NB4 (cell line): ENCODE measurements at regions not wholly inside any gene's neighbourhood (a gene's known extent, or its start where the extent isn't known, plus 50 kb on each side); places are given as distances from the start of the nearest gene placed in this dataset.

Experiments
- POLR2A ChIP-seq: IDR thresholded peaks from 2 replicates; pipeline ENCODE4 v1.6.1; 2011; ENCODE audit warnings: mild to moderate bottlenecking; ENCODE audit not compliant: insufficient read length; ENCODE audit errors: extremely low read depth
- TF ChIP-seq, protein P1 (sequence below): IDR thresholded peaks from one replicate; pipeline ENCODE4 v1.5.1; 2012; ENCODE audit warnings: low read depth, low read length
- TF ChIP-seq, protein P2 (sequence below): IDR thresholded peaks from 2 replicates; pipeline ENCODE4 v1.6.1; 2011; ENCODE audit warnings: low read depth, low read length

DNA sequence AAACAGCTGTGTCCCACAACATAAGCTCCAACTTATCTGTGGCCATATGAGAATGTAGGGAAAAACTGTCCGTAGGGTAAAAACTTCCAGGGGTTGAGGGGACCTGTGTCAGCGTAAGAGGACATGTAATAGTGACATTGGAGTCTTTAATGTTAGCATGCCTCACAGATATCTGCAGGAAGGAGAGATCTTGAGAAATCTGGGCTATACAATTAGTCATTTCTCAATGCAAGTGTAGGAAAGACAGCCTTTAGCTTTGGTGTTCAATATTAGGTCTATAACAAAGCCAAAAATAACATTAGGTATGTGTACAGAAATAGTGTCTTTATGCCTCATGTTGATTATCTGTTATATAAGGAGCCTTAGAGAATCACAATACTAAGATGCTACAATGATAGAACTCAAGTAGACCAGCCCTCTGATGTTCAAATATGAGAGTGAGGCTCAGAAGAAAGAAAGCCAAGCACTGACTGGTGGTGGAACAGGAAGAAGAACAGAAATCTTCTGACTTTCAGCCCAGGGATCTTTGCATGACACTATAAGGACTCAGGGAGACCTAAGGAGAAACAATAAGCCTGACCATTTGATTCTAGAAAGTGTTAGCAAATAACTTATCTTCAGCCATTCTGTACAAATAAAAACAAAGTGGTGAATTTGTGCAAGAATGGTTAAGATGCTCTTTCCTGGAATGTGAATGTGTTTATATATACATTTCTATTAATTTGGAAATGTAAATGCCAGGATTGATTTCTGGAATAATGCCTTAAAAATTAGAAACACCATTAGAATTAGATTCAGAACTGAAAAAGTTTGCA lies 152.6 kb downstream of the ZC3H11B start:
- TF ChIP-seq, protein P1, sequence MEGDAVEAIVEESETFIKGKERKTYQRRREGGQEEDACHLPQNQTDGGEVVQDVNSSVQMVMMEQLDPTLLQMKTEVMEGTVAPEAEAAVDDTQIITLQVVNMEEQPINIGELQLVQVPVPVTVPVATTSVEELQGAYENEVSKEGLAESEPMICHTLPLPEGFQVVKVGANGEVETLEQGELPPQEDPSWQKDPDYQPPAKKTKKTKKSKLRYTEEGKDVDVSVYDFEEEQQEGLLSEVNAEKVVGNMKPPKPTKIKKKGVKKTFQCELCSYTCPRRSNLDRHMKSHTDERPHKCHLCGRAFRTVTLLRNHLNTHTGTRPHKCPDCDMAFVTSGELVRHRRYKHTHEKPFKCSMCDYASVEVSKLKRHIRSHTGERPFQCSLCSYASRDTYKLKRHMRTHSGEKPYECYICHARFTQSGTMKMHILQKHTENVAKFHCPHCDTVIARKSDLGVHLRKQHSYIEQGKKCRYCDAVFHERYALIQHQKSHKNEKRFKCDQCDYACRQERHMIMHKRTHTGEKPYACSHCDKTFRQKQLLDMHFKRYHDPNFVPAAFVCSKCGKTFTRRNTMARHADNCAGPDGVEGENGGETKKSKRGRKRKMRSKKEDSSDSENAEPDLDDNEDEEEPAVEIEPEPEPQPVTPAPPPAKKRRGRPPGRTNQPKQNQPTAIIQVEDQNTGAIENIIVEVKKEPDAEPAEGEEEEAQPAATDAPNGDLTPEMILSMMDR, result no peak
- TF ChIP-seq POLR2A, result no peak
- TF ChIP-seq, protein P2, sequence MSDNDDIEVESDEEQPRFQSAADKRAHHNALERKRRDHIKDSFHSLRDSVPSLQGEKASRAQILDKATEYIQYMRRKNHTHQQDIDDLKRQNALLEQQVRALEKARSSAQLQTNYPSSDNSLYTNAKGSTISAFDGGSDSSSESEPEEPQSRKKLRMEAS, result no peak
